NCI-H446 (cell line): ENCODE measurements at regions not wholly inside any gene's neighbourhood (a gene's known extent, or its start where the extent isn't known, plus 50 kb on each side); places are given as distances from the start of the nearest gene placed in this dataset.

ENCODE experiments used
- DNase-seq, 2 experiments: peaks; one replicate each; lab custom pipeline; 2025; lab: John Stamatoyannopoulos, UW

GRCh38 chr4:130183096-130183495, 1087.1 kb downstream of the C4orf33 start:
- no peak for DNase-seq

GRCh38 chr4:130183766-130184165, 1087.8 kb downstream of the C4orf33 start:
- no peak for DNase-seq

- DNase-seq, result no peak
Measured at GRCh38 chr4:130185123-130185522, 1089.2 kb downstream of the C4orf33 start.

- DNase-seq, result no peak
Measured at GRCh38 chr4:130186931-130187330, 1091.0 kb downstream of the C4orf33 start.

- DNase-seq, result no peak
Measured at GRCh38 chr4:130187587-130187986, 1091.6 kb downstream of the C4orf33 start.

GRCh38 chr4:130192787-130193186, 1096.8 kb downstream of the C4orf33 start:
- DNase-seq, result no peak

GRCh38 chr4:130197946-130198345, 1102.0 kb downstream of the C4orf33 start:
- DNase-seq, result no peak

GRCh38 chr4:130203571-130203970, 1107.6 kb downstream of the C4orf33 start:
- DNase-seq, result no peak

- DNase-seq, result no peak
Measured at GRCh38 chr4:130210864-130211263, 1114.9 kb downstream of the C4orf33 start.

- DNase-seq, result no peak
Measured at GRCh38 chr4:130214268-130214667, 1118.3 kb downstream of the C4orf33 start.

GRCh38 chr4:130233377-130234047, 1137.6 kb downstream of the C4orf33 start:
- DNase-seq, result no peak

GRCh38 chr4:130238121-130238520, 1142.2 kb downstream of the C4orf33 start:
- no peak for DNase-seq

GRCh38 chr4:130249002-130249401, 1153.0 kb downstream of the C4orf33 start:
- no peak for DNase-seq

GRCh38 chr4:130257271-130257670, 1161.3 kb downstream of the C4orf33 start:
- no peak for DNase-seq

- no peak for DNase-seq
Measured at GRCh38 chr4:130266814-130267213, 1170.9 kb downstream of the C4orf33 start.

- DNase-seq, result no peak
Measured at GRCh38 chr4:130288576-130288975, 1192.6 kb downstream of the C4orf33 start.

GRCh38 chr4:130293692-130294091, 1197.7 kb downstream of the C4orf33 start:
- no peak for DNase-seq

- no peak for DNase-seq
Measured at GRCh38 chr4:130296448-130296847, 1200.5 kb downstream of the C4orf33 start.

GRCh38 chr4:130306566-130306965, 1210.6 kb downstream of the C4orf33 start:
- DNase-seq, result no peak

GRCh38 chr4:130309221-130309620, 1213.3 kb downstream of the C4orf33 start:
- DNase-seq, result no peak

GRCh38 chr4:130322439-130322838, 1226.5 kb downstream of the C4orf33 start:
- DNase-seq, result no peak

- DNase-seq, result no peak
Measured at GRCh38 chr4:130329036-130329435, 1233.1 kb downstream of the C4orf33 start.

GRCh38 chr4:130333241-130333759, 1237.3 kb downstream of the C4orf33 start:
- DNase-seq, result no peak
